GM19372 (cell line): ENCODE measurements at regions not wholly inside any gene's neighbourhood (a gene's known extent, or its start where the extent isn't known, plus 50 kb on each side); places are given as distances from the start of the nearest gene placed in this dataset.
"Not testable (repeated sequence)": the region's sequence is repeated elsewhere in the genome, so short reads cannot be mapped to it uniquely, and the experiment has no call there.

Experiments
- ATAC-seq: cut with Tn5 transposase; IDR thresholded peaks from one replicate; pipeline ENCODE4 v1.9.1; 2021; ENCODE audit warnings: mild to moderate bottlenecking, low read depth, moderate library complexity; ENCODE audit not compliant: unreplicated experiment

GRCh38 chr7:55743454-55743717 is 119.2 kb downstream of the SEPTIN14 start:
- ATAC-seq: not testable (repeated sequence)

GRCh38 chr7:55742651-55743453 is 119.7 kb downstream of the SEPTIN14 start:
- ATAC-seq: not testable (repeated sequence)

- ATAC-seq: not testable (repeated sequence)
Measured at GRCh38 chr7:55741721-55742631, 120.6 kb downstream of the SEPTIN14 start.

GRCh38 chr7:55740633-55741250 is 121.8 kb downstream of the SEPTIN14 start:
- not testable (repeated sequence) for ATAC-seq

- not testable (repeated sequence) for ATAC-seq
Measured at GRCh38 chr7:55740053-55740452, 122.5 kb downstream of the SEPTIN14 start.

GRCh38 chr7:55736641-55737221 is 125.8 kb downstream of the SEPTIN14 start:
- not testable (repeated sequence) for ATAC-seq

- ATAC-seq: no peak
Measured at GRCh38 chr7:55733241-55734140, 129.1 kb downstream of the SEPTIN14 start.

GRCh38 chr7:55731931-55732330 is 130.6 kb downstream of the SEPTIN14 start:
- ATAC-seq: no peak

- no peak for ATAC-seq
Measured at GRCh38 chr7:55730197-55730596, 132.4 kb downstream of the SEPTIN14 start.

GRCh38 chr7:55723621-55723941 is 139.0 kb downstream of the SEPTIN14 start:
- ATAC-seq: no peak

GRCh38 chr7:55722874-55723620 is 139.5 kb downstream of the SEPTIN14 start:
- ATAC-seq: peak; percentile 100

- not testable (repeated sequence) for ATAC-seq
Measured at GRCh38 chr7:55721004-55721403, 141.5 kb downstream of the SEPTIN14 start.

- ATAC-seq: not testable (repeated sequence)
Measured at GRCh38 chr7:55715247-55715867, 143.1 kb upstream of the VOPP1 start.

- ATAC-seq: not testable (repeated sequence)
Measured at GRCh38 chr7:55714370-55714769, 142.1 kb upstream of the VOPP1 start.

- not testable (repeated sequence) for ATAC-seq
Measured at GRCh38 chr7:55710312-55710711, 138.0 kb upstream of the VOPP1 start.

GRCh38 chr7:55708028-55708427 is 135.7 kb upstream of the VOPP1 start:
- not testable (repeated sequence) for ATAC-seq

- ATAC-seq: not testable (repeated sequence)
Measured at GRCh38 chr7:55707410-55707809, 135.1 kb upstream of the VOPP1 start.

GRCh38 chr7:55706451-55707195 is 134.3 kb upstream of the VOPP1 start:
- not testable (repeated sequence) for ATAC-seq
